Adipose tissue (tissue), 3 donors: ENCODE measurements at regions not wholly inside any gene's neighbourhood (a gene's known extent, or its start where the extent isn't known, plus 50 kb on each side); places are given as distances from the start of the nearest gene placed in this dataset.

Experiments
- H3K27ac ChIP-seq: one replicate; pipeline ENCODE4 v1.5.1; 2013; ENCODE audit warnings: low read depth, low read length
- WGBS, 3 donors: extraction: QIAGEN DNeasy Blood & Tissue Kit; methylation state at CpG; one replicate each; pipeline ENCODE4 v1.1.7; 2013; 5-methylcytosine and 5-hydroxymethylcytosine counted together
- donor health status: healthy with polysubstance abuse.
- donor health status: Bipolar disorder and iron deficiency.
- donor health status: healthy.

DNA sequence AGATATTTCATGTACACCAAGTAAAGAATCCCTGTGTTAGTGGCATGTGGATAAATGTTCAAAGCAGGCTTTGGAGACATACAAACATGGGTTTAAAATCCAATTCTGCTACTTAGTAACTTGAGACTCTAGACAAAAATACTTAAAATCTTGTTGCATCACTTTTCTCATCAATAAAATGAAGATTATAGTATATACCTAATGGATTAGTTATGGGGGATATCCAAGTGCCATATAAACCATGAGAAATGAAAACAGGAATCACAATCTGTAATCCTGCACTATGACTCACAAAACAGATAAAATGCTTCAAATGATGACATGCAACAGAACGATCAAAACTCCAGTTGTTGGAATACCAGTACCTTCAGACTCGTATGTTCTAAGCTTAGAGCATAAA is 496.0 kb upstream of the RGMA start:
- 82 to 87% (median 84%) methylated on average over 2 of the region's 2 CpGs for WGBS, 3 donors
- no peak overlapping the region for H3K27ac ChIP-seq

DNA sequence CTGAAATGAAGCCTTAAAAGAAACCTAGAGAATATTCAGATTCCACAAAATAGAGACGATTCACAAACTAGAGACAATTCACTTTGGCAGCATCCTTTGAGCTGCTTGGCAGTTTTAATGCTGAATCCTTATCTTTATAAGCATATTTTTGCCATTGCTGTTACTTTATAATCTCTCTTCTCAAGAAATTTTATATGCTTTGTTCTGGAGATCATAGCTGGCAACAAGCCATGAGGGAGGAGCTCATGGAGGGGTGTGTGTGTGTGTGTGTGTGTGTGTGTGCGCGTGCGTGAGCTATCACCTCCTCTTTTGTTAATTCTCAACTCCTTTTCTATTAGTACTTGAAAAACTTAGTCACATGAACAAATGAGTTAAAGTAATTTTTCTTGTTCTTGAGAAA is 495.0 kb upstream of the RGMA start:
- 70 to 73% (median 71%) methylated on average over 4 of the region's 4 CpGs for WGBS, 3 donors
- H3K27ac ChIP-seq, result no peak overlapping the region

DNA sequence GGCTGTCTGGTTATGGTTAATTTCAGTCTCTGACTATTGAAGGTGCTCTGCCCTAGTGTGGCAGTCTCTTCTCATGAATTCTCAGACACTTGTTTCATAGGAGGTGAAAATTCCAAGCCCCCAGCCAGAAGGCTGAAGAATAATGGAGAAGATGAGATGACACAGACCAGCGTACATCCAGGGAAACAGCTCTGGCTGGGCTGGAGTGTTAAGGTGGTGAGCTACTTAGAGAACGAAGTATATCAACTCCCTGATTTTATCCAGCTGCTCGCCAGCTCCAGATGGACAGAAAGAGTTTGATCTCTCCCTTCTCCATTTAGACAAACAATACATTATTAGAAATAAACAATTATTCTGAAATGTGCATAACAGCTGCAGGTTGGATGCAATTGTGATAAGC is 494.5 kb upstream of the RGMA start:
- 47 to 67% (median 53%) methylated on average over 3 of the region's 3 CpGs for WGBS, 3 donors

DNA sequence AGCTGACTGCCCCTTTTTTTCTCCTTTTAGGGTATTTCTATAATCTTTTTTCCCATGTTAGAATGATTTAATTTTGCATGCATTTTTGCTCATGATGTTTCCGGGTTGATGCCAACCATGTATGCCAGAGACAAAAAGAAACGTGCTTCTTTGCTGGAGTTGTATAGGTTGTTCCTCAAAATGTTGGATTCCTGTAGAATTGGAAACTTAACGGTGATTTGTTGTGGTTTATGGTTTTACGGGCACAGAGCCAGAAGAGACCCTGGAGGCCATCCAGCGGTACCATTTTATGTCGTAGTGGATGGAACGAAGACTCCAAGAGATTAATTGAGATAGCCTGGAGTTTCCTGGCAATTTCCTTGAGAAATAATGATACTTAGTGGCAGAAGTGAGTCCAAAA is 481.5 kb upstream of the RGMA start:
- no peak overlapping the region for H3K27ac ChIP-seq
- WGBS, 3 donors, result 63 to 81% (median 72%) methylated on average over 7 of the region's 7 CpGs

More for the DNA sequence above, 494.5 kb upstream of the RGMA start:
- no peak overlapping the region for H3K27ac ChIP-seq

DNA sequence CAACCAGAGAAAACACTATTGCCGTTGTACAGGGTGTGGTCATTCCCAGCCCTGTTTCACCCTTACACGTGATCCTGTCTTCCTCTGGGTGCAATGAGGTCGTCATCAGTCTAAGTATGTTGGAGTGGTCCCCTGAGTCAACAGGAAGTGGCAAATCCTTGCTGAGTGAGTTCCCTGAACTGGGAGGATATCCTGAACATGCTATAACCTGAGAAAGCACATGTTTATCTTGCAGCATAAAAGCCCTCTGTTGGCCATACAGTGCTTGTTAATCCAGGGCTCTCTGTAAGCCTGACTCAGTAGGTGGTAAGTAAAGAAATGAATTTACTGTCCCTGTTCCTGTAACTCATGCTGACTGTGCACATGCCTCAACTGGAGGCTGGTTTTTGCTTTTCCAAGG is 477.8 kb upstream of the RGMA start:
- no peak overlapping the region for H3K27ac ChIP-seq
- 36 to 79% (median 40%) methylated on average over 3 of the region's 3 CpGs for WGBS, 3 donors

DNA sequence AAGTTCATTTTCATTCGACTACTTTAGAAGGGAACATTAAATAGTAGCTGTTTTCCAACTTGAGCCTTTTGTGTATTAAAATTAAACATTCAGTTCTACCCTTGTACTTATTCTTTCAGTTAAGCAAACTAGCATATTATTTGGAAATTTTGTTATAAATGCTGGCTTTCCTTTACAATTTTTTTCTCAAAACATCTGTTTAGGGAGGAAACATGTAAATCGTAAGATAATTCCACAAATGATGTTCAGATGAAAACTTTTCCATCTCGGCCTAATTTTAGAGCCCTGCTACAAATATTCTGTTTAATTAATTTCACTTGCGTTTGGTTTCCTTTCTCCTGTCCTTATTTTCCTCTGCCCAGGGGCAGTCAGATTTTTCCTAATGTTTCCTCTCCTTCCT is 476.2 kb upstream of the RGMA start:
- H3K27ac ChIP-seq, result no peak overlapping the region
- WGBS, 3 donors, result 46 to 81% (median 60%) methylated on average over 4 of the region's 4 CpGs

DNA sequence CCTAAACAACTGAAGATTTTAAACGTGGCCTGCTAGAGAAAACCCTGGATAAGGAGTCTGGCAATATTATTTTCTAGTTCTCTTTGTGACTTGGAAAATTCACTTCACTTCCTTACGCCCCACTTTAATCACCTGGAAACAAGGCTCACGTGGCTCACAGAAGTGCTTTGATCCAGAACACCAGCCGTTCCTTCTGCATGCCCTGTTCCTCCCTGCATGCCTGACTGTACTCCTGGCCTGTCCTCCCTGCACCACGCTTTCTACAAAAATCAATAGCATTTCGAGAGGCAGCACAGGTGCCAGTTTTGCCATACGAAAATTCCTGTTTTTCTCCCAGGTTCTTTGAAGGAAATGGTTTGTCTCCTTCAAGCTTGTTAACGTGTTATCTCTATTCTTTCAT is 474.2 kb upstream of the RGMA start:
- H3K27ac ChIP-seq, result no peak overlapping the region
- 33 to 81% (median 69%) methylated on average over 8 of the region's 8 CpGs for WGBS, 3 donors

DNA sequence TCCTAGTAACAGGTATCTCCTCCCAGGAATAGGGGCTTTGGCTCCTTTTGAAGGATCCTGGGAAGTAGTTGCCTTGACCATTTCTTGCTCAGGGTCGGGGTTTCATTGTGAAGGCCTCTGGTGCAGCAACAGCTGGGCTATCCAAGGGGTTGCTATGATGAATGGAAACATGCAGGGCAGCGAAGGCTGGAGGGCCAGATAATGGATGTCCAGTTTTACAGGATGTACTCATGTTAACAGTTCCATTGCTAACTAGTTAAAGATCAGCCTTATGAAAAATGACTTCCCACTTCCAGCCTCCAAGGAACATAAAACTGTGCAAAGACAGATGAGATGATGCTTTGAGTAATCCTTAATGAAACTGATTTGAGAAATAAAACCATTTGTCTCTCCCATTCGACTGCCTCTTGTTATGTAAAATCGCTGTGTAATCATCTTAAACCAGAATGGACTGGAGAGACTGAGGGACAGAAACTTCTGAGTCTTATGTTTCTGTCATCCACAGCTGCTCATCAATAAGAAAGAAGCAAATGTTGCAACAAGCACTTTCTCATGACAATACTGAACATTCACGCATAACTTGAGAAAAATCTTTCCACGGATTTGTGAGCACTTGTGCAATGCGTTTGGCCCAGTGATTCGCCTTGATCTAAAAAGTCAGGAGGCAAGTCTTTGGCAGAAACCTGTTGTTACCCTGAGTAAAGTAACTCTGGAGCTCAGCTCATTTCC is 473.5 kb upstream of the RGMA start:
- WGBS, 3 donors, result 80 to 86% (median 80%) methylated on average over 8 of the region's 8 CpGs
- no peak overlapping the region for H3K27ac ChIP-seq

DNA sequence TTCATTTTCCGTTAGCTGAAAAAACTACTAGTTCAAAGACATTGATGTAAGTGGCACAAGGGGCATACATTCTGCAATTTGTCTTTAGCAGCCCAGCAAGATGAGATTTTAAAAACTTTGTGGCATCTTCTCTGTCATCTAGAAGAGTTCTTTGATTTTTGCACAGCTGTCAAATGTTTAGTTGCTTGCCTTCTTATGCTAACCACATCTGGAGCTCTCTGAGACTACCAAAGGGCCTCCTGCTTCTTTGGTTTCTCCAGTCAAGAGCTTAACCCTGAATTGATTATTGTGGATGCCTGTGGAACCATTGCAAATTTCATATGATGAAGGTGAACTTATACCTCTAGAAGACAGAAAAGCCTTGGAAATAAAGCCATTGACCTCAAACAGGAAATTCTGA is 468.7 kb upstream of the RGMA start:
- WGBS, 3 donors, result 93 to 96% (median 94%) methylated on average over 1 of the region's 1 CpG

DNA sequence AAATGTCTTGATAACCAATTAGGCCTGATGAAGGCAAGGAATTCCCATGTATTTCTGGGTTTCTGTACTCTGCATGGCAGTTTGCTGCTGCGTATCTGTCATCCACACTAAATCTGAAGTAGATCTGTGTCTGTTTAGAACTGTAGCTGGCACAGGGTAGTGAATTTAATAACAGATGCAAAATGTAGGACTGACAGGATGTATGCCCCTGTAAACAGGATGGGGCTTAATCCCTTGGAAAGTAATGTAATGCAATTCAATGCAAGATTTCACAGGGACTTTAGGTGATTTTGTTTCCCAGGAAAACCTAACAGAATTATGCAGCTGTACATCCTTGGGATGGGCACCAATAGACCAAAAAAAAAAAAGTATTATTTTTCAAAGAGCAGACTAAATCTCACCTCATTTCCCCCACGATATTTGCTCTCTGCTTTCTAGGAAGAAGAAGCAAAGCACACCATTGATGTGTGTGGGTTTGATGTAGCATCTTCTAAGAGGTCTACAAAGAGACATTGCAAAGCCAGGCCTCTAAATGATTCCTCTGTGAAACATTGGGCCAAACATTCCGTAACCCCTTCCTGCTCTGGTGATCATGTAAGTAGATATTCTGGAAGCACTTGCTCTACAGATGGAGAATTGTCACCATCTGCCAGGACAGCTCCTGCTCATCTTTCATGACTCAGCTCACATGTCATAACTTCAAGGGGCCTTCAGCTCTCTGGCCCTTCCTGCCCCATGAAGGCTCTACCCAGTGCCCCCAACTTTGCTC is 464.3 kb upstream of the RGMA start:
- WGBS, 3 donors, result 55 to 69% (median 59%) methylated on average over 3 of the region's 3 CpGs

More for the DNA sequence above, 468.7 kb upstream of the RGMA start:
- no peak overlapping the region for H3K27ac ChIP-seq

DNA sequence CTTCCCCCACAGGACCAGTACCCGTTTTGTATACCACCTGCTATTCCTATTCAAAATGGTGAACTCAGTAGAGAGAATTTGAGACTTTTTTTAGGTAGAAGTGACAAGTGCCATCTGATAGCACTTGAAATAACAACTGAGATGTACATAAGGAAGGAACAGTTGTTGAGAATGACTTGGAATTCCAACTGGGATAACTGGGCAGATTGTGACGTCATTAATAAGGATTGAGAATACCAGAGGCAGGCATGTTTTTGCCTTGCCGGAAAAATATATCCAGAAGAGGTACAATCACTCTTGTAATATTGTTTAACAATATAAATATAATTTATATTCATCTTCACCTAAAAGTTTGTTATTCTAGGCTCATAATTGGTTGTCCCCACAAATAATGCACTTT is 454.1 kb upstream of the RGMA start:
- WGBS, 3 donors, result 82 to 89% (median 84%) methylated on average over 3 of the region's 3 CpGs
- no peak overlapping the region for H3K27ac ChIP-seq

More for the DNA sequence above, 464.3 kb upstream of the RGMA start:
- H3K27ac ChIP-seq, result no peak overlapping the region

DNA sequence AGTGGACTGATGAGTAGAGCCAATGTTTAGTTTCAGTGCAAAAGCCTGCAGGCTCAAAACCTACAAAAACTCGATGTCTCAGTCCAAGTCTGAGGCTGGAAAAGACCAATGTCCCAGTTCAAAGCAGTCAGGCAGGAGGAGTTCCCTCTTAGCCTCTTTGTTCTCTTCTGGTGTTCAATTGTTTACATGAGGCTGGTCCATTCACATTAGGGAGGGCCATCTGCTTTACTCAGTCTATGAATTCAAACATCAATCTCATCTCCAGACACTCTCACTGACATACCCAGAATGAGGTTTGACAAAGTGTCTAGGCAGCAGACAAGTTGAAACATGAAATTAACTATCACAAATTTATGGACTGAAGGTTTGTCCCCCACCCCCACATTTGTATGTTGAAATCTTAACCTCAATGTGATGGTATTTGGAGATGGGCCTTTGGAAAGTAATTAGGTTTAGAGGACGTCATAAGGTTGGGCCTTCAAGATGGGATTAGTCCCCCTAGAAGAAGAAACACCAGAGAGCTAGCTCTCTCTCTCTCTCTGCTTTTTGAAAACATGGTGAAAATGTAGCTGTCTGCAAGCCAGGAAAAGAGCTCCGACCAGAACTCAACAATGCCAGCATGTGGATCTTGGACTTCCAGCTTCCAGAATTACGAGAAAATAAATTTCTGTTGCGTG is 438.5 kb upstream of the RGMA start:
- H3K27ac ChIP-seq, result no peak overlapping the region
- 80 to 89% (median 82%) methylated on average over 5 of the region's 5 CpGs for WGBS, 3 donors

DNA sequence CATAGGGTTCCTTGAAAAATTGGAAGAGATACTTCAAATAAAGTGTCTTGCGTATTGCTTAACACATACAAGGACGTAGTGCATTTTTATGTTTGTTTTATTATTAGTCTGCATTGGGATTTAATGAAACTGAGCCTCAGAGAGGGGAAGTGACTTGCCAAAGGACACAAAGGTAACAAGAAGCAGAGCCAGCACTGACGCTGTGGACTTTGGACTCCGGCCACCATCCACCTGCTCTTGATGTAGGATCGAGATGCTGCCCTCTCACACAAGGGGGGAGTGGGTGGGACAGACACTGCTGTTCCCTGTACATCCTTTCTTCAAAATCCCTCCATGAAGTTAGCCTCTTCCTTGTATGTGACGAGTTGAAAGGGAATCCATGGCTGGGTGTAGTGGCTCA is 435.4 kb upstream of the RGMA start:
- WGBS, 3 donors, result 60 to 82% (median 68%) methylated on average over 6 of the region's 6 CpGs
- no peak overlapping the region for H3K27ac ChIP-seq

DNA sequence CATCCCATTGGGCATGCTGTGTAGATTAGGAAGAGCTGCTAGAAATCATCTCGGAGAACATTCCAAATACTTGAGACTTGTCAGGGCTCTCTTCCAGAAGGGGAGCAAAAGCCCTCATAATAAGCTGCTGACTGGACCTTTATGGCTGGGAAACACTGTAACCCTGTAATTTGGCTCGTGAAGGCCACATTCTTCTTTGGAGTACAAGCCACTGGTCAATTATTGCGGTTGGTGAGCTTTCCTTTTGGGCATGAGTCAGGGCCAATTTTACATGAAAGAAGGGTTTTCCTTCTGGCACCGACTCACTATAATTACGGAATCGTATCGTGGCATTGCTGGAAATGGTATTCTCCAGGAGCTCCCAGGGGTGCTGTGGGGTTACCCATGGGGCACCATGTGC is 434.5 kb upstream of the RGMA start:
- no peak overlapping the region for H3K27ac ChIP-seq
- WGBS, 3 donors, result 60 to 88% (median 74%) methylated on average over 7 of the region's 7 CpGs

DNA sequence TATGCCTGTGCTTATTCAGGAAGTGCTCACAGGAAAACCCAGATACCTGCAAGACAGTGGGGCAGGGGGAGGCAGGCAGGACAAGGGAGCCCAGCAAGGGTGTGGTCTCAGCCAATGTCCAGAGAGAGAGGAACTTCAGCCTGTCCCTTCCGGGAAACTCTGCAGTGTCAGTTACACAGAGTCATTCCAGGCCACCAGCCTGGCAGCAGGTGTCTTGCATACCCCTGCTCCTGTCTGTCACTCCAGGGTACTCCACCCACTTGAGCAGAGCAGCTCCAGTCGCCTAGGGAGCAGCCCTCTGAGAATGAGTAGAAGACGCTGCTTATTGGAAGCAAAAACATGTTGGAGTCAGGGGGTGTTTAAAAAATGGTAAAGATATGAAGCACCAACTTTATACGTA is 431.2 kb upstream of the RGMA start:
- no peak overlapping the region for H3K27ac ChIP-seq
- whole genome bisulfite sequencing, 3 donors, result 71 to 80% (median 74%) methylated on average over 4 of the region's 4 CpGs

DNA sequence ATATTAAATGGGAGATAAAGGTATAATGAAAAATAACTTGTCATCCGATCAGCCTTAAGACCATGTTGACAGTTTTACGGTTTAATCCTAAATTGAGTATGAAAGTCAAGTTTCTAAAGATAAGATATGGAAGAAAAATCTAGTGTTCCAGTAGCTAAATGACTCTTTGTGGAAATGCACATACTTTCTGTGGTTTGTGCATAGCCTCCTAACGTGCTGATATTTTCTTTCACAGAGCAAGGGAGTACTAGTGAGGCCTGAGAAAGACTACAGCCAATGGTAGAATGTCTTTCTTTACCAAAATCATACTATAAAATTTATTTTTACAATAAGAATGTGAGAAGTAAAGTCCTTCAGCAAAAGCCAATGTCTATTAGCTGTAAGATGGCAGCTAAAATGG is 430.6 kb upstream of the RGMA start:
- H3K27ac ChIP-seq, result no peak overlapping the region
- WGBS, 3 donors, result 68 to 78% (median 72%) methylated on average over 3 of the region's 3 CpGs

DNA sequence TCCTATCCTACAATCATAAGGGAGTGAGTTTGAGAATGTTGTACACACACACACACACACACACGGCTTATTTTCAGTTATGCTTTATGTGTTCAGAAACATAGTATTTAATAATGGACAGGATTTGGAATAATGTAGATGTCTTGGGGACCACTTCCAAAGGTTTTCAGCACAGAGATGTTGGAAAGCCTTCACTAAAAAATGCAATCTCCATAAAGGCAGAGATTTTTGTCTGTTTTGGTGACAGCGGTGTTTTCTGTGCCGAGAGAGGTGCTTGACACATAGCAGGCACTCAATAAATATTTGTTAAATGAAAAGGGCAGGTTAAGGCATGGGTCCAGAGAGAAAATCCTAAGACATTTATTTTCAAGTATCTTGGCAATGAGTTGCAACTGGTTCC is 428.2 kb upstream of the RGMA start:
- 64 to 82% (median 81%) methylated on average over 3 of the region's 3 CpGs for WGBS, 3 donors
- no peak overlapping the region for H3K27ac ChIP-seq

DNA sequence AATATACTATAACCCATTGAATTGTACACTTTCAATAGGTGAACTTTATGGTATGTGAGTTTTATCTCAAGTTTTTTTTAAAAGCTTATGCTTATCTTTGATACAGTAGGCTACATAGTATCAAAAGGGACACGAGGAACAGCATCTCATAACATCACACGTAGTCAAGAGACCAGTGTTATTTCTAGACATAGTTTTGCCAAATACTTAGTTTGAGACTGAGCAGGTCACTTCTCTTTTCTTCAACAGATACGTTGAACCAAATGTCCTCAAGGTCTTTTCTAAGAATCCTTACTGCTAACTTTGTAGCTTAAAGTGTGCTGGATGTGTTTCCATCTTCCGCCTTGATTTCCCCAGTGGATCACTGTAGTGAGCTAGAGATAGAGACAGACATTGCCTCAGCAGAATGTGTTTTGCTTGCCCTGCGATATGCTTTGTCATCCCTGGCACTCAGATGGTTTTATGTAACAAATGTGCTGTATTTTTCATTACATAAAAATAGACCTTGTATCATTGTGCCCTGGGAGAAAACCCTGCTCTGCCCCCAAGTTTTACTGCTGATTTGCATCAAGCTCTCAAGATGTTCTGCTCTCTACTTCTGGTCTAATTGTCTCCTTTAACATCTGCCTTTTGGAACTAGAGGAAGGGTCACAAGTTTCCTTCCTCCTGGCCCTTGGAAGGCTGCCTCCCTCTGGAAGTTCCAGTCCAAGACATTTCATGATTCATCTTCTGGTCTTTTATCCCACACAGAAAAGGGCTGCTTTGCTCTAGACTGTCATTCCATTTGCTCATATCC is 426.4 kb upstream of the RGMA start:
- no peak overlapping the region for H3K27ac ChIP-seq
- 51 to 79% (median 67%) methylated on average over 5 of the region's 5 CpGs for WGBS, 3 donors

DNA sequence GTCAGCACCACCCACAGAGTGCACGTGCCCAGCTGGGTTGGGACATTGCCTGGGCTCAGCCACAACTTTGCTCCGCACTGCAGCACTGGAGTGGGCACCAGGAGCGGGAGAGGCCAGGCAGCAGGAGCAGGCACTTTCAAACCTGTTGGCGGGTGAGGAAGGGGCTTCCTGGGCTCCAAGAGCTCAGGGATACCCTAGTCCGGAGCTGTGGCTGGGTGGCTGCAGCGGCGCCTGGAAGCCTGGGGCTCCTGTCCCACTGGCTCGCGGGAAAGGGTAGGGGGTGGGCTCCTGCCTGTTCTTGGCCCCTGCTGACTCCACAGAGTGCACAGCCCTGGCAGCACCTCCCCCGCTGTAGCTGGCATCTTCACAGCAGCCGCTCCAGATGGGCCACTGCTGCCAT is 417.6 kb upstream of the RGMA start:
- 91 to 93% (median 91%) methylated on average over 11 of the region's 11 CpGs for WGBS, 3 donors
- H3K27ac ChIP-seq, result no peak overlapping the region
